Inflammatory macrophage treated with lipopolysaccharide for 1 hour (primary cell): ENCODE measurements at regions not wholly inside any gene's neighbourhood (a gene's known extent, or its start where the extent isn't known, plus 50 kb on each side); places are given as distances from the start of the nearest gene placed in this dataset.
"Not testable (repeated sequence)": the region's sequence is repeated elsewhere in the genome, so short reads cannot be mapped to it uniquely, and the experiment has no call there.

Experiments used
- DNase-seq, 2 donors: peaks; one replicate each; pipeline ENCODE4 v3.0.0-alpha.2; 2020 to 2022

DNA sequence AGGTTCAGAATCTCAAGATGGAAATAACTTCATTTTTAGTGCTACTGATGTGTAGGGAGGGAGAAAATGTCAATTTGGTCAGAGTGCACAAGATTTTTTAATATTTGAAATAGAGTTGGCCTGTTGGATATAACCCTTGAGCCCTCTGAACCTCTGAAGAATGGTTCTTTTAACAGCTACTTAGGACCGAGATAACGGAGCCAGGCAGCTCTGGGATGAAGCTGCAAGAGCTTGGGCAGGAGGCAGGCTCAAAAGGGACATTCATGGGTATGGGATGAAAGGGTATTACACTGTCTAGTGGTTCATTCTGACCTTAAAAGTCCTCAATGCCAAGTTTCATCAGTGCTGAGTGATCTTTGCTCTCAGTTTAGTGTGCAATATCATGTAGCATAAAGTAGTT, 111.4 kb upstream of the CPHXL start:
- no peak for DNase-seq

DNA sequence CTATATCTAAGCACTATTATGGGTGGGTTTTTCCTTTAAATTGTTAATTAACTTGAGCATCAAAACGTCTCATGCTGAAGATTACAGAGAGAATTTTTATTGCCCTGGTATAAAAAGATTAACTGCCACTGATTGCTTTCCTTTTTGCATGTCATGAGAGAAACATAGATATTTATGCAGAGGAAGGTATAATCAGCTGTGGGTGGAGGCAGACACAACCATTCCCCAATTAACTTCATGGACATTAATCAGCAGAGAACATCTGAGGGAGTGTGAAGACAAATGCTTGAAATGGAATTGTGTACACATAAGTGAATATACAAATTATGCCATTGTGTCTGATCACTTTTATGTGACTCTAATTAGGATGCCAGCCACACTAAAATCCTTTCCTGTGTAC, 115.2 kb upstream of the CPHXL start:
- no peak for DNase-seq

DNA sequence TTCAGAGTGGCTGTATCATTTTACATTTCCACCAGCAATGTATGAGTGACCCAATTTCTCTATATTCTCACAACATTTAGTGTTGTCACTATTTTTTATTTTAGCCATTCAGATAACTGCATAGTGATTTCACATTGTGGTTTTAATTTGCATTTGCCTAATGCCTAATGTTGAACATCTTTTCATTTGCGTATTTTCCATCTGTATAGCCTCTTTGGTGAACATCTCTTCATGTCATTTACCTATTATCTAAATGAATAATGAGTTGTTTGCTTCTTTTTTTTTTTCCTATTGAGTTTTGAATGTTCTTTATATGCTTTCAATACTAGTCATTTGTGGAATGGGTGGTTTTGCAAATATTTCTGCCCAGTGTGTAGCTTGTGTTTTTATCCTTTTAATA, 120.9 kb upstream of the CPHXL start:
- DNase-seq, result no peak

DNA sequence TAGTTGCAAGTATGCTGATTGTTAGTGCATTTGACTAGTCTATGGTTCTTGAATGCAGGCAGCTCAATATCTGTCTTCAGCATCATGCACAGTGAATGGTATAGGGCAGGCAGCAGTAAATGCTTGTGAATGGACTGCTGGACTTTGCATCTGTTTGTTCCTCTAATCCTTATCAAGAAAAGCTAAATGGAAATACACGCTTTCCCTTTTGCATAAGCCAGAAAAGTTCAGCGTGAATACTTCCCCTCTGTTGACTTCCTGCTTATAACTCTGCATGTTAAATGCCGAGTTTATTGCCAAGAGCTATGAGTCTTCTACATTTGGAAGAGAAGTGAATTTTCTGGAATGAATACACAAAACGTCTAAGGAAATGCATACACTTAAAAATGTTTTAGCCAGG, 127.9 kb upstream of the CPHXL start:
- no peak for DNase-seq

DNA sequence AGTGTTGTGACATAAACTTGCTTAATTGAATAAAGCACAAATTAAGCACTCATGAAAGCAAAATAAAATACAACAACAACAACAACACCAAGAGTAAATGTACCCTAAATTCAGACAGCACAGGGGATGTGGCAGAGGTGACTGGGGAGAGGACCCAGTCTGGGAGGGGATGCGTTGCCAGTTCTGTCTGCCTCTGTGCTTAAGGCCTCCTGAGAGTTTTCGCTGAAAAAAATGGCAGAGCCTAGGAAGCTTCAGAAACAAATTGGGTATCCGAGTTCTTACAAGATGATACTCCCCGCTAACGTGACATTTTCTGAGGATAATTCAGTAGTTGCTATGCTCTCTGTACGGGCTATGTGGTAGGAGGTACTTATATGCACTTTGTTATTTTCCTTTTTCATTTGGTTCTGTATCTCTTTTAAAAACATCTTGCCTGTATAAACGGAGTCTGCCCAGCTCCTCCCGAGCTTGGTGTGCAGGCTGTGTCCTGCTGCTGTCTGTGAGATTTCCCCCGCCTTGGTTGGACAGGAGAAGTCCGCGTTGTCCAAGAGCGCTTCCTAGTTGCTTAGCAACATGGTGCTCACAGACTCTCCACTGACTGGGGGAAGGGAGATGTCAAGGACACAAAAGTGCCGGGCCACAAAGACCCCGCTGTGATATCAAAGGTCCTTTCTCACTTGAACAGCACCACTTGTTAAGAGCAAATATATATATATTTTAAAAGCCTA, 134.2 kb upstream of the CPHXL start:
- DNase-seq, result no peak

DNA sequence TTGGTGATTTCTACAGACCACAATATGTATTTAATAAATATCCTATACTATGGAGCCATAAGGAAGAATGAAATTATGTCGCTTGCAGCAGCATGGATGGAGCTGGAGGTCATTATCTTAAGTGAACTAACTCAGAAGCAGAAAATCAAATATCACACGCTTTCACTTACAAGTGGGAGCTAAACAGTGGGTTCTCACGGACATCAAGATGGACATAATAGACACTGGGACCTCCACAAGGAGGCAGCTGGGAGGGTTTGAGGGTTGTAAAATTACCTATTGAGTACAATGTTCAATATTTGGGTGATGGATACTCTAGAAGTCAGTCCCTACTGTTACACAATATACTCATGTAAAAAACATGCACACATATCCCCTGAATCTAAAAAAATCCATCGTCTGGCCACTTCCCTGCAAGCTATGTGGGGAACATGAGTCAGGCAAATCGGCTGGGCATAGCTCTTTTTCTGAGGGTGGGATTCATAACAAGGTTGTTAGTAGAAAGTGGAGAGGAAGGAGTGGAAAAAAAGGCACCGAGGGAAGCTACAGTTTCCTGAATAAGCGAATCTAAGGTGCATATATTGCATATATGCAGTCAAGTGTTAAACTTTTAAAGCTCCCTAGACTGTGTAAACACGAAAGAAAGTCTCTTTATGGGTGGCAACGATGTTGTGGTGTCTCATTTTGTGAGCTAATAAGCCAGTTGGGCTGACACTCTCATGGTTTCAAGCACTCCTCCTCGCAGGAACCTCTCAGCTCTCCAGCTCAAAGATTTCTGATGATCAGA, 135.2 kb upstream of the CPHXL start:
- DNase-seq, result no peak

DNA sequence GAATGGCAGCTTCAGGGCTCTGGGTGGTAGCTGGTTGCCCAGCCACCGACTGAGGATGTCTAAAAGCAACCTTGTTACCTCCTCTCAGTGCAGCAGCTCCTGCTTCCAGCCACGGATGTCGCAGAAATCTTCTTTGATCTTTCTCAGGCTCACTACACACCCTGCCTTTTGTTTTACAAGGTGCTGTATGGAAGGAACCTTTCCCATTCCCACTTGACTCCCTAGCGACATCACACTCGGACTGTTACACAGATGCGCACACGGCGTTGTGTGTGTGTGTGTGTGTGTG, 135.8 kb upstream of the CPHXL start:
- no peak for DNase-seq

DNA sequence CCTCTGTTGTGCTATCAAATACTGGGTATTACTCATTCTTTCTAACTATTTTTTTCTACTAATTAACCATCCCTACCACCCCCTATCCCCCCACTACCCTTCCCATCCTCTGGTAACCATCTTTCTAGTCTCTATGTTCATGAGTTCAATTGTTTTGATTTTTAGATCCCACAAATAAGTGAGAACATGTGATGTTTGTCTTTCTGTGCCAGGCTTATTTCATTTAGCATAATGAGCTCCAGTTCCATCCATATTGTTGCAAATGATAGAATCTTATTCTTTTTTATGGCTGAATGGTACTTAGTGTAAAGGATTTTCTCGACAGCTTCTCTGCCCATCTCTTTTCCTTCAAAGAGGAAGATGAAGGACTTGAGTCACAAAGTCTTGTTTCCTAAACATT, 138.0 kb upstream of the CPHXL start:
- no peak for DNase-seq

DNA sequence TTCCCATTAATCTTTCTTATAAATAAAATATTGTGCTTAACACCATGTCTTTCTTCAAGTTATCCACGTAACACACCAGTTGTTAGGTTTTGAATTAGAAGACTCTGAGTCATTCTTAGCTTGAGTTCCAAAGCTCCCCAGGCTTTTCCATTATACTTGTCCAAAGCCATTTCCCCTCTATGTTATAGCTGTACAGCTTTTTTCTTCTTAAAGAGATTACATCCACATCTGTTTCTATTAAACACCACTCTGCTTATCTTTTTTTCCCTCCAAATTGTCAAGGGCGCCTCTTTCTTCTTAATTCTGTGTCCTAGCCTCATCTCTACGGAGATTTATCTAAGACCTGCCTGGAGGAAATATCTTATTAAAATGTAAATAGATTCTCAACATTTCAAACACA, 139.4 kb upstream of the CPHXL start:
- DNase-seq, result no peak

DNA sequence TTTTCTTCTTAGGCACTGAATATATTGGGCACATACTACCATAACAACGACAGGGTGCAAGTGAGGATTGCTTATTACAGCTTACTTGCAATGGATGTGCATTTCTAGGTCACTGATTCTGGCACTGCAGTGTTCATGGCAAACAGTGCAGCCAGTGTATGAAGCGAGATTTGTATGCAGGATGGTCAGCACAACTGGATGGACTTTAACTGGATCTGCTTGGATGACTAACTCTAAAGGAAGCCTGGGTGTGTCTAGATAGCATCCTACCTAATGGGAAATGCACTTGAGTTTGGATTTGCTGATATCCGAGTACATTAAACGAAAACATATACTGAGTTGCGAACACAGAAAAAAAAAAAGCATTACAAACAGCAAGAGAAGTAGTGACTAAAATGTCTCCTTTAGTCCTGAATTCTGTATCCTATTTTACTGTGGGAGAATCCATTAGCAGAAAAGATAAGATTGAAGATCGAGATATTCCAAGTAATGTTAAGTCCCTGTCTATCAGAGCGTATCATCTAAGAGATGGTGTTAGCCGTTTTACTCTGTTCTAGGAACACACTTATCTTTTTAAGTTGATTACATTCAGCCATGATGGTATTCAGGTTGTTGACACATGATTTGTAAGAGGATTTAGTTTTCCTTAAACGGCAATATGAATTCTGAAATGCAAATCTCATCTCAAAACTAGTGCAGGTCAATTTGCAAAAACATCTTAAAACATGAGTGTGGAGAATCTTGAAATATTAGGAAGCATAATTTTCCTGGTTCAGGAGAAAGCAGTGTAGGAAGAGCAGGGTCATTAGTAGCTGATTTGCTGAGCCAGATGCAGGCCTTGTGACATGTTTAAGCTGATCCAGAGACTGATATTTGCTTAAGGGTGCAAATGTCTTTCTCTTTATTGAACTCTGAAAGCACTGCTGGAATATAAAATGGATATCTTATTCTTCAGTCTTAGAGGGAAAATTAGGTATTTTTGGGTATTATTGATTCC, 142.6 kb upstream of the CPHXL start:
- no peak for DNase-seq

DNA sequence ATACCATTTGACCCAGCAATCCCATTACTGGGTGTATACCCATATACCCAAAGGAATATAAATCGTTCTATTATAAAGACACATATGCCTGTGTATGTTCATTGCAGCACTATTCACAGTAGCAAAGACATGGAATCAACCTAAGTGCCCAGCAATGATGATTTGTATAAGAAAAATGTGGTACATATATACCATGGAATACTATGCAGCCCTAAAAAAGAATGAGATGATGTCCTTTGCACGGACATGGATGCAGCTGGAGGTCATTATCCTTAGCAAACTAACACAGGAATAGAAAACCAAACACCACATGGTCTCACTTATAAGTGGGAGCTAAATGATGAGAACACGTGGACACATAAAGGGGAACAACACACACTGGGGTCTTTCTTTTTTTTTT, 155.0 kb upstream of the CPHXL start:
- DNase-seq, result not testable (repeated sequence)

DNA sequence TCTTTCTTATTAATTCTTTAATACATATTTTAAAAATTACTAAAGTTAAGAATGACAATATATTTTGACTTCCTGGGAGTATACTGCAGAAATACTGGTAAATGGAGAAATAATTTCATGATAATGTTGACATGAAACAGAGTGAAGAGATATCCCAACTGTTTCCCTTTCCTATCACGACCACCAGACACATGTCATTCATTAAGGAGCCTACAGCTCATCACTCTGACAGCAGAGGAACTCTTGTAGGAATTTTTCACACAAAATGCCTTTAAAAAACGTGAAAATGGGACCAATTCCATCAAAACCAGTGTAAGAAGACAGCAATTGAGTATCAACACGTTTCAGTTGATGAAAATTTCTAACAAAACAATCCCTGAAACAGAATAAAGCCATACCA, 172.9 kb upstream of the CPHXL start:
- DNase-seq, result no peak

DNA sequence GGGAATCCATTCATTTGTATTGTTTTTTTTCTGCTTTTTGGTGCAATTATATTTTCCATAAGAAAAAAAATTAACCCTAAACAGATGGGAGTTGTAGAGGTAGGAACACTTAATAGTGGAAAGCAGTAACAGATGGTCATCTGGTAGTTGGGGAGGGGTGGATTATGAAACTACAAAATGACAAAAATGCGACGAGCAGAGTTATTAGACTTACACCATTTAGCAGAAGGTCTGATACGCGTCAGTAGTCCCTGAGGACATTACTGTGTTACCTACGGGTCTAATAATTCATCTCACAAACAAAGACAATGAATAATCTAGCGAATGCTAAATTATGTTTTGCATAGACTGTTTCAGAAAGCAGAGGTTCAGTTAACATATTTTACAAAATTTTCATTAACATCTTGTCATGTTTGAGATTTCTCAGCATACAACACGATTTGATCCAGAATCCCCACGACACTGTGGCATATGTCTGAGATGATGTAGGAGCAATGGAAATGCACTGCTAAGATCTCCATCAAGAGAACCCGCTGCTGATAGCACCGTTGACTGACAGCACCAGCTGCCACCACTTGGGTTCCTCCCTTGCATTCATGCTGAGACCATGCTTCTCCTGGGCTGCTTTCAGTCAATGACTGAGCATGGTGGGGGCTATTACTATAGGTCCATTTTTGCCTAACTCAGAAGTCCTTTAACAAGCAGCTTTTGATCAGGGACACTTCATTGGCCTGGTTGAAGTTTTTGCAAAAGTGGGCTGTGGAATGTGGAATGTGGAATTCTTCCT, 182.2 kb upstream of the CPHXL start:
- no peak for DNase-seq

DNA sequence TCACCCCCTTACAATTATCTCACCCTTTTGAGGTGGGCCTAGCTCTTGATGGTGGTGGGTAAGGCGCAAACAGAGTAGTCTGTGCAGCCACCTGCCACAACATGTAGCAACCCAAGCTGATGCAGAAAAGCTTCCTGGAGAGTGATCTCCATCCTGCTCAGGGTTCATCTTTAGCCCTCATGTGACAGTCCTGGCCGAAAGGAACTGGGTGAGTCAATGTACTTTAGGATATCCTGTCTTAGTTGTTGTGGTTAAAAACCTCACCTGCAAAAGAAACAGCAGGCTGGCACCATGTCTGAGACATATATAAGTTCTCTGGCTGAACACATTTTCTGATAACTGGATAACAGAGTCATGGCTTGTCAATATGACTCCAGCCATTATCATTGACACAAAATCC, 183.5 kb upstream of the CPHXL start:
- DNase-seq, result no peak

DNA sequence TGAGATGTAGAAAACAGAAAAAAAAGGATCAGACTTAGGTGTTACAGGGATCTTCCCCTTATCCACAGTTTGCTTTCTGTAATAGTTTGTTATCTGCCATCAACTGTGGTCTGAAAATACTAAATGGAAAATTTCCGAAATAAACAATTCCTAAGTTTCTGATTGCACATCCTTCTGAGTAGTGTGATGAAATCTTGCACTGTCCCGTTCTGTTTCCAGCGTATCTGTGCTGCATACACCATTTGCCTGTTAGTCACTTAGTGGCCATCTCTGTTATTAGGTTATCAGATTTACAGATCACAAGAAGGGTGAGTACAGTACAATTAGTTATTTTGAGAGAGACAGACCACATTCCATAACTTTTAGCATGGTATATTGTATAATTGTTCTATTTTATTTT, 185.6 kb upstream of the CPHXL start:
- DNase-seq, result no peak

DNA sequence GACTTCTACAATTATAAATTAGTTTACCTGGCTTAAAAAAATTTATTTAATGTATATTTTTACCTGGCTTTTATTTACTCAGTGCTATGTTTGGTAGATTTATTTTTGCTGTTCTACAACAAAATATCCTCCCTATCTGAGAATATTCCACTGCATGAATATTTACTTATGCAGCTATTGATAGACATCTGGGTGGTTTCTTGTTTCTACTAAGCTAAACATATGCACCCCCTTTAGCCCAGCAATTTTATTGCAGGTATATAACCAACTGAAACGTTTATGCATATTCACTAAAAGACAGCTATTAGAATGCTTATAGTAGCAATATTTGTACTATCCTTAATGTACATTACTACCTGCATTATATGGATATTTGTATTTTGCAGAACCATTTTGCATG, 187.7 kb upstream of the CPHXL start:
- DNase-seq, result no peak

DNA sequence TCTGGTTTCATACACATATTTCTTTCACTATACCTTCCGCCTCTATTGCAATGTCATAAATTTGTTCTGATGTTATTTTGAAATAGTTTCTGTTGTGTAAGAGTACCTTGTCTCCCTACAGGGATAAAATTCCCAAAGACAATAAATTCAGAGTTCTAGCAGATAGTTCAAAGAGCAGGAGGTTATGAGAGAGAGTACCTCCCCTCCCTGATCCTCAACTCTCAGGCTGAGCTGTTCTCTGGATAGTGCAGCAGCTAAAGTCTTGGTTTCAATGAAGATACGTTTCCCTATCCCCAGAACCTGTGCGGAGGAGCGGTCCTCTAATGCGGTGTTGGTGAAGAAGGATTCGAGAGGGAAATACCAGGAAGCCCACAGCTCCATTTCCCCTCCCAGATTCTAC, 190.2 kb upstream of the CPHXL start:
- no peak for DNase-seq

DNA sequence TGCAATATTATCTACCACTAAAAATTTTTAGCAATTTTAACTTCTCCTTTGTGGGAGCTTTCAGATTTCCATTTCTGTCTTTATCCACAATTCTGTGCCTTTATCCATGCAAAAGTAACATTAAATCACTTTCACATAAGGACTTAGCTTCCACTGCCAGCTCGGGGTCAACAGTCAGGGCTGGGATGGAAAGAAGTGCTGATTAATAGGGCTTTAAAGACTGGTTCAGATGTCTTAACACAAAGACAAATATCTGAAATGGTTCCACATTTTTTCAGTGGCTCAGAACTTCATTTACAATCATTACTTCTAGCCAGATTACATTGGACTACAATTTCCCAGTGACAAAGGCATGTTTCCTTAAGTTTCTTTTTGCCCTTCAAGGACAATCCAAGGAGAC, 191.8 kb upstream of the CPHXL start:
- DNase-seq, result no peak

DNA sequence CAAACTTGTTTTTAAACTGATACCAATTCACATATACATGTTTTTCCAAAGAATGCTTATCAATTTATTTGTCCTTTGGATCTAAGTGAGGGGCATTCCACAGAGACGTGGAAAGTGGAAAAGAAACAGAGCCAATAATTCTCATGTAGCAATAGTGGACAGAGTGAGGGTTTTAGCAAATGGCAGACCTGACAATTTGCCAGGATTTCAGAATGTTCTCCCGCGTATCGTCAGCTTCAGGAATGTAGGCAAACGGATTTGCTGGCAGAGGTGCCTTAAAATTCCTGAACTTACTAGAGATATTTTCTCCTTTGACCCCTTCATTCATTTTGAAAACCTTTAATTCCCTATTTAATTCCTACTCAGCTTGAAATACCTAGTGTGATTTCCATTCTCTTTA, 193.4 kb upstream of the CPHXL start:
- DNase-seq, result no peak

DNA sequence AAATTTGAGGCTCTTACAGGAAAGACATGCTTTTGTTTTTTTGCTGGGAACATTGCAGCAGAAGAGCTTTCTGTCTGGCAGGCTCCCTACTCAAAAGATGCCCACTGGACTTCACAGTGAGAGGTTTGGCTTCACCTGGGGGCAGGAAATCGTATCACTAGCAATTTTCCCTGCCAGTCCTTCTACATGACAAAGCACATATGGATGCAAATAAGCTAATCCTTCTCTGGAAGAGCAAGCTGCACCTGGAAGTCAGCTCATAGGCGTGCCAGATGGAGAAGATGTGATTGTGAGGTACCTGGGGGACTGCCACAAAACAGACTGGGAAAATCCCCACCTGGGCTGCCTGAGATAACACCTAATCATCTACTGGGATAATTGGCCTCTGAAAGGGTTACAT, 195.0 kb upstream of the CPHXL start:
- no peak for DNase-seq

DNA sequence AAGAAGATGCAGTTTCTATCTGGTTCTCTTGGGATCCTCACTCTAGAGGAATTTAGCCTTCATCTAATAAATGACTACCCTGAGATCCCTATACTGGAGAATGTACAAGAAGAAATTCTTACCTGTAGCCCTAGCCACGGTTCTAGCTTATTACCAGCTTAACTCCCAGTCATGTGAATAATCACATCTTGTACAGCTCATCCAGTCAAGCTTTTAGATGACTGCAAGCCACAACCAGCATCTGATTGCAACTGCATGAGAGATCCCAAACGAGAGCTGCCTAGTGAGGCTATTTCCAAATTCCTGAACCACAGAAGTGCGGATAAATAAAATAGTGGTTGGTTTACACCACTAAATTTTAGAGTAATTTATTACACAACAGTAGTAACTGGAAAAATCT, 196.0 kb upstream of the CPHXL start:
- no peak for DNase-seq

DNA sequence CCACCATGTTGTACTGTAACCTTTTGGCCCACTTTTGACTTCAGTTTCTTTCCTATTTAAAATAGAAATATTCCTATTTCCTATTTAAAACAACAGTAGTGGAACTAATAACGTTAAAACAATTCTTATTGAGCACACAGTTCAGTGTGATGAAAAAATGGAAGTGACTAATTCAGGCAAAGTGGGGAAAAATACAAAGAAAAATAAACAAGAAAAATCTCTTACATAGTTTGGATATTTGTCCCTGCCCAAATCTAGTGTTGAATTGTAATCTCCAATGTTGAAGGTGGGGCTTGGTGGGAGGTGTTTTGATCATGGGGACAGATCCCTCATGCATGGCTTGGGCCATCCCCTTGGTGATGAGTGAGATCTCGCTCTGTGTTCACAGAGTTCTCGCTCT, 198.1 kb upstream of the CPHXL start:
- DNase-seq, result no peak

DNA sequence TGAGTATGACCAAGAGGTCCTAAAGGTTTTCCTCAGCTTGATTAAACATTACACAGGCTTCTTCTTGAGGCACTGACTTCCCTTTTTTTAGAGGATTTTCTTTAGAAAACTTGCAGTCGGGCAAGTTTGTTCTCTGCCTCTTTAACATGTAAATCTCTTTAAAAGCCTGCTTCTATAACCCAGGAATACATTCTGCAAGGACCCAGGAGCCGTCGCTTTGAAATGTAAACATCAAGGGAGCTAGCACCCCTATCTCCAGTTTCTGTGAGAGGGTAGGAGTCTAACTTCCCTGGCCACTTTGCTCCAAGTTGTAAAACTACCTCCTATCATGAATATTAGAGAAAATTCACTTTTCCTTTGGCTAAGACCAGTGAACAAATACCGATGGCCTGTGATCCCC, 201.5 kb upstream of the CPHXL start:
- DNase-seq, result no peak
